ENCODE measurements at regions not wholly inside any gene's neighbourhood (a gene's known extent, or its start where the extent isn't known, plus 50 kb on each side); places are given as distances from the start of the nearest gene placed in this dataset.
"Not testable (repeated sequence)": the region's sequence is repeated elsewhere in the genome, so short reads cannot be mapped to it uniquely, and the experiment has no call there.

DNA sequence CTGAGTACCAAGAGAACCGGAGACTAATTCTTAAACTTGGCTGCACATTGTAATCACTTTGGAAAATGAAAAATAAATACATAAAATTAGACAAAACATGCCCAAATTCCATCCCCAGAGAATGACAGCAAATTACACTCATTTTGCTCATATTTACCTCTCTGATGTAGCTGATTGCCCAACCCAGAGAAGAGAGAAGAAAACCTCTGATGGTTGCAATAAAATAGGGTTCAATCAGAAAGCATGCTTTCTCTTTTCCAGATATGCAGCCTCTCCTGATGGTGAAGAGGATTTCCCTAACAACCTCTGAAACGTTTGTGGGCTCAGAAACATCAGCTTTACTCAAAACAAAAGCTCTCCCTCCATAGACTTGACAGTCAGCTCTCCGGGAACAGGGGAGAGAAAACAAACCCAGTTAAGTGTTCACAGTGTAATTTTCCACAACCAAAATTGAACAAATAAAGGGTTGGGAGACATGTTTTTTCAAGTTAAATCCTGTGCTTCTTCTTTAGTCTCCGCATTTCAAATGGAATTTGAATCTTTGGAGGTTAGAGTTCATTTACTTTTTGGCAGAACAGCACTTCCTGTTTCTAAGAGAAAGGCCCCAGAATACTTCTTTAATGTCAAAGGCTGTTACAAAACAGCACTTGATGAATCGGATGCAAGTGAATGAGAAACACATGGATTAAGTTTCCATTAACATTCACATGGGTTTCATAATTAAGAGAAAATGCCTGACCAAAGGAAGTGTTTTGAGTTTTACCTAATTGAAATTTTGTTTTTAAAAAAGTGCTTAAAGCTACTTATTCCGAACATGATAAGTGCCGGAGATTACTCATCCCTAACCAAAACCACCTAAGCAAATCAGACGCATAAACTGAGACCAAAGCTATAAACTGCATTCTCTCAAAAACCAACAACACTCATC, 570.1 kb upstream of the SYT4 start:
- Histone ChIP-seq H3K4me1 (no peaks in the 10 kb centered on the region), H3K4me3 (ENCODE audit: low read depth, low read length) (no peak overlapping the region), H3K27me3 (ENCODE audit: control insufficient read depth, insufficient read depth, low read length) (no peaks in the 10 kb centered on the region), H3K36me3 (ENCODE audit: control insufficient read depth, insufficient read depth, low read length) (no peaks in the 10 kb centered on the region), H2AFZ (no peak overlapping the region), H3K27ac (peak overlapping the region; percentile 31), H3K9ac (no peak overlapping the region), H3K79me2 (no peaks in the 10 kb centered on the region), H3K9me3 (ENCODE audit: control insufficient read depth, low read length) (no peaks in the 10 kb centered on the region), H3K4me2 (ENCODE audit: low read length) (no peak overlapping the region)
- TF ChIP-seq, protein P1, sequence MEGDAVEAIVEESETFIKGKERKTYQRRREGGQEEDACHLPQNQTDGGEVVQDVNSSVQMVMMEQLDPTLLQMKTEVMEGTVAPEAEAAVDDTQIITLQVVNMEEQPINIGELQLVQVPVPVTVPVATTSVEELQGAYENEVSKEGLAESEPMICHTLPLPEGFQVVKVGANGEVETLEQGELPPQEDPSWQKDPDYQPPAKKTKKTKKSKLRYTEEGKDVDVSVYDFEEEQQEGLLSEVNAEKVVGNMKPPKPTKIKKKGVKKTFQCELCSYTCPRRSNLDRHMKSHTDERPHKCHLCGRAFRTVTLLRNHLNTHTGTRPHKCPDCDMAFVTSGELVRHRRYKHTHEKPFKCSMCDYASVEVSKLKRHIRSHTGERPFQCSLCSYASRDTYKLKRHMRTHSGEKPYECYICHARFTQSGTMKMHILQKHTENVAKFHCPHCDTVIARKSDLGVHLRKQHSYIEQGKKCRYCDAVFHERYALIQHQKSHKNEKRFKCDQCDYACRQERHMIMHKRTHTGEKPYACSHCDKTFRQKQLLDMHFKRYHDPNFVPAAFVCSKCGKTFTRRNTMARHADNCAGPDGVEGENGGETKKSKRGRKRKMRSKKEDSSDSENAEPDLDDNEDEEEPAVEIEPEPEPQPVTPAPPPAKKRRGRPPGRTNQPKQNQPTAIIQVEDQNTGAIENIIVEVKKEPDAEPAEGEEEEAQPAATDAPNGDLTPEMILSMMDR (IDR thresholded peaks at IDR 0.05) = no peak

DNA sequence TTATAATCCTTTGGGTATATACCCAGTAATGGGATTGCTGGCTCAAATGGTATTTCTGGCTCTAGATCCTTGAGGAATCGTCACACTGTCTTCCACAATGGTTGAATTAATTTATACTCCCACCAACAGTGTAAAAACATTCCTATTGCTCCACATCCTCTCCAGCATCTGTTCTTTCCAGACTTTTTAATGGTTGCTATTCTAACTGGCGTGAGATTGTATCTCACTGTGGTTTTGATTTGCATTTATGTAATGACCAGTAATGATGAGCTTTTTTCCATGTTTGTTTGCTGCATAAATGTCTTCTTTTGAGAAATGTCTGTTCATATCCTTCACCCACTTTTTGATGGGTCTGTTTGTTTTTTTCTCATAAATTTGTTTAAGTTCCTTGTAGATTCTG, 572.5 kb upstream of the SYT4 start:
- not testable (repeated sequence) for H3K4me1 ChIP-seq; H3K9me3 ChIP-seq (ENCODE audit: control insufficient read depth, low read length); H2AFZ ChIP-seq; H3K36me3 ChIP-seq (ENCODE audit: control insufficient read depth, insufficient read depth, low read length); H3K9ac ChIP-seq; H3K27ac ChIP-seq; H3K27me3 ChIP-seq (ENCODE audit: control insufficient read depth, insufficient read depth, low read length); H3K4me3 ChIP-seq (ENCODE audit: low read depth, low read length); H3K4me2 ChIP-seq (ENCODE audit: low read length); H3K79me2 ChIP-seq

DNA sequence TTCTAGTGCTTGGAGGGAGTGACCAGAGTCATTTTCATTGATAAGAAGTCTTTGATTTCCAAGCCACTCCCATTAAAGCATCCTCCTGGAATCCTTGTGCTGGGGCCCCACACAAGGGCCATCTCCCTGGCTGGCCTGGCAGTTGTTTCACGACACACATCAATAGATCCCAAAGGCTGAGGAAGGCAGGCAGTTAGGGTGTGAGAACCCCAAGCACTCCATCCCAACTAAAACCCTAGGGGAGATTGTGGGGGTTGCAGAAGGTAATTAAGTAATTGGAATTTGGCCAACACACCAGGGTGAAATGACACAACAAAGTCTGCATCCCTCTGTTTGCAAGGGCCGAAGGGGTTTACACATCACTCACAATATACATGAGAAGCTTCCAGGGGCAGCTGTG, 578.1 kb upstream of the SYT4 start:
- no peaks in the 10 kb centered on the region for H3K9me3 ChIP-seq (ENCODE audit: control insufficient read depth, low read length)
- no peak overlapping the region for H2AFZ ChIP-seq
- TF ChIP-seq, protein P1 (IDR thresholded peaks at IDR 0.05) = no peak
- H3K27me3 ChIP-seq (ENCODE audit: control insufficient read depth, insufficient read depth, low read length) = no peaks in the 10 kb centered on the region
- H3K79me2 ChIP-seq = no peaks in the 10 kb centered on the region
- no peak overlapping the region for H3K4me2 ChIP-seq (ENCODE audit: low read length)
- no peak overlapping the region for H3K27ac ChIP-seq
- no peaks in the 10 kb centered on the region for H3K4me1 ChIP-seq
- no peak overlapping the region for H3K4me3 ChIP-seq (ENCODE audit: low read depth, low read length)
- H3K36me3 ChIP-seq (ENCODE audit: control insufficient read depth, insufficient read depth, low read length) = no peaks in the 10 kb centered on the region
- H3K9ac ChIP-seq = no peak overlapping the region

DNA sequence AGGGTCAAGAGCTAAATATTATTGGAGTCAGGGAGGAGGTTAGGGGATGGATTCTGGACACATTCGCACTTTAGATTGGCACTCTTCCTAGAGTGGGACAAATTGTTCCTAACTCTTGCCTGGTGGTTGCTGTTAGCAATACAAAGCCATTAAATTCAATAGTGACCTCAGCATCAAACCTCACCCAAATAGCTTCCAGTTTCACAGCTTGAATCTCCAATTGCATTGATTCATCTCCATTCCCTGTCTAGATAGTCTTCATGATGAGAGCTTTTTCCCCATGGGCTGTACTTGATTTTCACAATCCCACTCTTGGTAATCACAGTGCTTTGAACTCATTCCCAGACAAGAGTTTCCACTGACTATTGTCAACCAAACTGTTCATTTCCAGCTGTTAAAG, 585.9 kb upstream of the SYT4 start:
- Histone ChIP-seq H3K79me2 (no peaks in the 10 kb centered on the region), H3K4me2 (ENCODE audit: low read length) (no peak overlapping the region), H3K4me3 (ENCODE audit: low read depth, low read length) (no peak overlapping the region), H3K9me3 (ENCODE audit: control insufficient read depth, low read length) (no peaks in the 10 kb centered on the region), H2AFZ (no peak overlapping the region), H3K27me3 (ENCODE audit: control insufficient read depth, insufficient read depth, low read length) (no peaks in the 10 kb centered on the region), H3K36me3 (ENCODE audit: control insufficient read depth, insufficient read depth, low read length) (no peaks in the 10 kb centered on the region), H3K4me1 (no peaks in the 10 kb centered on the region), H3K9ac (no peak overlapping the region), H3K27ac (no peak overlapping the region)
- TF ChIP-seq, protein P1 (IDR thresholded peaks at IDR 0.05) = no peak

DNA sequence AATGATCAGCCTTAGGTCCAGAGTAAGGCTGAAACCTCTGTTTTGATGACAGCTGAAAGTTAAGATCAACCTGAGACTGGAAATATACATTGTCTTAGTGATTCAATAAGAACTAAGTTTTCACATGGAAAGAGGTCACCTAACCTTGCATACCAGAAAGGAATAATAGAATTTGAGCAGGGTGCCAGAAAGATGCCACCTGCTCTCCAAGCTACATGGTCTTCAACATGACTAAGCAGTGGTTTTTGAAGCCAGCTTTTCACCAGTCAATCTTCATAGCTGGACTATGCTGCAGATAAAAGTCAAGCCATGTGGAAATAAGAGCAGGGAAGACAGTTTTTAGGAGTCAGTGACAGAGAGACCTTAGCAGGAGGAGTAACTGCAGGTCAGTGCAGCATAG, 589.4 kb upstream of the SYT4 start:
- H3K27ac ChIP-seq = no peak overlapping the region
- H3K4me3 ChIP-seq (ENCODE audit: low read depth, low read length) = no peak overlapping the region
- H3K79me2 ChIP-seq = no peaks in the 10 kb centered on the region
- no peak overlapping the region for H2AFZ ChIP-seq
- no peaks in the 10 kb centered on the region for H3K9me3 ChIP-seq (ENCODE audit: control insufficient read depth, low read length)
- H3K27me3 ChIP-seq (ENCODE audit: control insufficient read depth, insufficient read depth, low read length) = no peaks in the 10 kb centered on the region
- H3K4me2 ChIP-seq (ENCODE audit: low read length) = no peak overlapping the region
- no peak overlapping the region for H3K9ac ChIP-seq
- no peaks in the 10 kb centered on the region for H3K4me1 ChIP-seq
- H3K36me3 ChIP-seq (ENCODE audit: control insufficient read depth, insufficient read depth, low read length) = no peaks in the 10 kb centered on the region
- TF ChIP-seq, protein P1 (IDR thresholded peaks at IDR 0.05) = no peak
